ENCODE measurements at regions not wholly inside any gene's neighbourhood (a gene's known extent, or its start where the extent isn't known, plus 50 kb on each side); places are given as distances from the start of the nearest gene placed in this dataset.

DNA sequence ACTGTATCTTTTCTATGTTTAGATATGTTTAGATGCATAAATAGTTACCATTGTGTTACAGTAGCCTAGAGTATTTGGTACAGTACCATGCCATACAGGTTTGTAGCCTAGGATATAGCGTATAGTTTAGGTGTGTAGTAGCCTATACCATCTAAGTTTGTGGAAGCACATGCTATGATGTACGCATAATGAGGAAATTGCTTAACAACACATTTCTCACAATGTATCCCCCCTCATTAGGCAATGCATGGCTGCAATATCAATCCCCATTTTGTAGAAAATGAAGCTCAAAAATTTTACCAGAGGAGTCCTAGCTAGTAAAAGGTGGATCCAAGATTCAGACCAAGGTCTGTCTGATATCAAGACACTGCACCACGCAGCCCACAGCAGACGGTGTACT is 376.4 kb upstream of the NFE2L3 start:
- intact Hi-C loops (cut with DNase I) = no loop called here
- Histone ChIP-seq H3K36me3 (no peaks in the 10 kb centered on the region), H3K4me1 (peaks cover 0 to 26% (median 17%) of the 10 kb centered on the region in 4 donors), H3K27ac (replicated peaks in 1 of 4) (no peak overlapping the region), H3K9me3 (no peaks in the 10 kb centered on the region), H3K27me3 (no peaks in the 10 kb centered on the region), H3K4me3 (no peak overlapping the region)
- no peak for DNase-seq (ENCODE audit: extremely low spot score)
- WGBS = 87% methylated on average over 4 of the region's 4 CpGs
- TF ChIP-seq, protein P1, sequence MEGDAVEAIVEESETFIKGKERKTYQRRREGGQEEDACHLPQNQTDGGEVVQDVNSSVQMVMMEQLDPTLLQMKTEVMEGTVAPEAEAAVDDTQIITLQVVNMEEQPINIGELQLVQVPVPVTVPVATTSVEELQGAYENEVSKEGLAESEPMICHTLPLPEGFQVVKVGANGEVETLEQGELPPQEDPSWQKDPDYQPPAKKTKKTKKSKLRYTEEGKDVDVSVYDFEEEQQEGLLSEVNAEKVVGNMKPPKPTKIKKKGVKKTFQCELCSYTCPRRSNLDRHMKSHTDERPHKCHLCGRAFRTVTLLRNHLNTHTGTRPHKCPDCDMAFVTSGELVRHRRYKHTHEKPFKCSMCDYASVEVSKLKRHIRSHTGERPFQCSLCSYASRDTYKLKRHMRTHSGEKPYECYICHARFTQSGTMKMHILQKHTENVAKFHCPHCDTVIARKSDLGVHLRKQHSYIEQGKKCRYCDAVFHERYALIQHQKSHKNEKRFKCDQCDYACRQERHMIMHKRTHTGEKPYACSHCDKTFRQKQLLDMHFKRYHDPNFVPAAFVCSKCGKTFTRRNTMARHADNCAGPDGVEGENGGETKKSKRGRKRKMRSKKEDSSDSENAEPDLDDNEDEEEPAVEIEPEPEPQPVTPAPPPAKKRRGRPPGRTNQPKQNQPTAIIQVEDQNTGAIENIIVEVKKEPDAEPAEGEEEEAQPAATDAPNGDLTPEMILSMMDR (IDR thresholded peaks at IDR 0.05) = no peak
- TF ChIP-seq POLR2AphosphoS5 (IDR thresholded peaks at IDR 0.05) (no peak), POLR2A (IDR thresholded peaks at IDR 0.05; ENCODE audit: low read depth) (no peak), EP300 (IDR thresholded peaks at IDR 0.05) (no peak)

DNA sequence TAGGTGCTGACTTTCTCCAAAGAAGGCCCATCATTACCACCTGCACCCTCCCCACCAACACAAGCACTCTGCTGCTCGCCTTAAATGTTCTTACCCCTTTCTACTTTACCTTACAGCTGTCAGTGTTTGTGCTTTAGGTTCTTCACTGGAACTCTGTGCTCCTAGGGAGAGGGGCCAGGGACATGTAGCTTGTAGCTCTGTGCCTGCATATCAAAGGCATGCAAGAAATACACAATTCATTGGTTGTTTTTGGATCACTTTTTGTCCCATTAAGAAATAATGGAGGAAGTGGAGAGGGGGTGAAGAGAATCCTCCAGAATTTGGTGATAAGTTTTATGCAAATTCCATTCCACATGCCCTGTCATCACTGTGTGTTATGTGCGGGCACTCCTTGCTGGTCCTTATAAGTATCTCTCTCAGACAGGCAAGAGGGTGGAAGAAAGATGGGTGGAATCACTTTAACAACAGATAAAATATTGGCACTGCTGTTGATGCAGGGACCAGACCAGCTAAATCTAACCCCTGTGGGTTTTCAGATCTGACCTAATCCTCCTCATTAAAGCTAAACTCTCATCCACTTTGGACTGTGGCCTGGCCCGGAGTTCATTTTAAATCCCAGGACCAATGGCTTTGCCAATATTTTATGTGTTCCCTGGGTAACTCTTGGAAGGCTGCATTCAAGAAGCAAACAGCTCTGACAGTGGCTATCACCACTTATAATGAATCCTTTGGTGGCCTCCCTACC is 375.8 kb upstream of the NFE2L3 start:
- Histone ChIP-seq H3K9me3 (no peaks in the 10 kb centered on the region), H3K4me3 (no peak overlapping the region), H3K27ac (replicated peaks in 1 of 4) (peak overlapping the region in 3 of 4 donors; percentile 30 to 38 (median 35)), H3K36me3 (no peaks in the 10 kb centered on the region), H3K4me1 (peaks cover 0 to 20% (median 15%) of the 10 kb centered on the region in 4 donors), H3K27me3 (no peaks in the 10 kb centered on the region)
- peak; percentile 80 for DNase-seq (ENCODE audit: extremely low spot score)
- no peak for TF ChIP-seq POLR2AphosphoS5 (IDR thresholded peaks at IDR 0.05)
- 67% methylated on average over 3 of the region's 3 CpGs for WGBS
- intact Hi-C loops (cut with DNase I) = no loop called here

DNA sequence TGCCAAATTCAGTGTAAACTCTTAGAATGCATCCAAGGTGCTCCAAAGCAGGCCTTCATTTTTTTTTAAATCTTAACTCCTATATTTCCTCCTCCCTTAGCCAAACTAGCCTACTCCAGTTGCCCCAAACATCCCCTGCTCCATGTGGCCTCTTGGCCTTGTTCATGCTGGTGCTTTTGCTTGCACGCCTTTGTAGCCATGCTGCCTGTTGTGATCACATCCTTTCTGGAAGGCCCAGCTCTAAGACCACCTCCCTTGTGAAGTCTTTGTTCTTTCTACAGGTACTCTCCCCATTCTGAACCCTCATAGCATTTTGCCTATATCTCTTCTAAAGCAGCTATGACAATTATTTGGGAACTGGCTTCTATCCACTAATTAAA is 375.3 kb upstream of the NFE2L3 start:
- intact Hi-C loops (cut with DNase I) = no loop called here
- no peaks in the 10 kb centered on the region for H3K9me3 ChIP-seq
- no peaks in the 10 kb centered on the region for H3K36me3 ChIP-seq
- TF ChIP-seq EP300 (IDR thresholded peaks at IDR 0.05) = no peak
- TF ChIP-seq, protein P1 (IDR thresholded peaks at IDR 0.05) = no peak
- TF ChIP-seq POLR2A (IDR thresholded peaks at IDR 0.05; ENCODE audit: low read depth) = no peak
- TF ChIP-seq POLR2AphosphoS5 (IDR thresholded peaks at IDR 0.05) = no peak
- peak overlapping the region in 3 of 4 donors; percentile 30 to 38 (median 35) for H3K27ac ChIP-seq (replicated peaks in 1 of 4)
- peak; percentile 77 for DNase-seq (ENCODE audit: extremely low spot score)
- 82% methylated on average over 1 of the region's 1 CpG for WGBS
- no peaks in the 10 kb centered on the region for H3K27me3 ChIP-seq
- H3K4me1 ChIP-seq = peaks cover 0 to 16% (median 13%) of the 10 kb centered on the region in 4 donors
- no peak overlapping the region for H3K4me3 ChIP-seq

DNA sequence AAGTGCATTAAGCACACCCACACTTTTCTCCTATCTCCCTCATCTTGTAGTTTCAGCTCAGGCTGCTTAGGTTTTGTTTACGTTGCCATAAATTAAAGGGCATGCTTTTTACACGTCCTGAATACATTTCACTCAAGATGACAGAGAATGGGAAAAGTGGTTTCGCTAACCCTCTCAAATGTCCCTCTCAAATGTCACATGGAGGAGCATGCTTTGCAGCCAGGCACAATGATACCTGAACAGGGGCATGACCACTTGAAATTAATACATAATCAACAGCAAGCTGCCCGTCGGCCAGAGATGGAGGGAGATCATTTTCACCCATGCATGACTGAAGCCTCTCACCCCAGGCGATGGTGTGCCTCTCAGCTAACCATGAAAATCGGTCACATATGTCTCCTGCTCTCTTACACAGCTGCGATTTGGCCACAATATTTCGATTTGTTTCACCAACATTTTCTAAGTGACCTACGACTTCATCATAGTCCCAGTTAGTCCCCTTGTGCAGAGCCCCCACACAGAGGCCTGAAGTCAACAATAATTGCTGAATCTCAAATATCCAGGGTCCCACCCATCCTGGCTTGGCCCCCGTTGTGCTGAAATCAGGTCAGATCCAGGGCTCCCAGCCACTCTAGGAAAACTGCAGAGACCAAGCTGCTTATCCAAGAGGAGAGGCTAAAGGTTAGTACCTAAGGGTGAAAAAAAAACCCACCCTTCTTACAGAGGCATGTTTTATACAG is 373.9 kb upstream of the NFE2L3 start:
- Histone ChIP-seq H3K4me1 (peaks cover 0 to 16% (median 13%) of the 10 kb centered on the region in 4 donors), H3K9me3 (no peaks in the 10 kb centered on the region), H3K36me3 (no peaks in the 10 kb centered on the region), H3K4me3 (no peak overlapping the region), H3K27me3 (no peaks in the 10 kb centered on the region), H3K27ac (replicated peaks in 1 of 4) (no peak overlapping the region)
- peak; percentile 42 for DNase-seq (ENCODE audit: extremely low spot score)
- intact Hi-C loops (cut with DNase I) = no loop called here
- WGBS = 69% methylated on average over 11 of the region's 11 CpGs
- TF ChIP-seq POLR2AphosphoS5 (IDR thresholded peaks at IDR 0.05) = no peak
- no peak for TF ChIP-seq POLR2A (IDR thresholded peaks at IDR 0.05; ENCODE audit: low read depth)
- no peak for TF ChIP-seq EP300 (IDR thresholded peaks at IDR 0.05)
- TF ChIP-seq, protein P1 (IDR thresholded peaks at IDR 0.05) = no peak

DNA sequence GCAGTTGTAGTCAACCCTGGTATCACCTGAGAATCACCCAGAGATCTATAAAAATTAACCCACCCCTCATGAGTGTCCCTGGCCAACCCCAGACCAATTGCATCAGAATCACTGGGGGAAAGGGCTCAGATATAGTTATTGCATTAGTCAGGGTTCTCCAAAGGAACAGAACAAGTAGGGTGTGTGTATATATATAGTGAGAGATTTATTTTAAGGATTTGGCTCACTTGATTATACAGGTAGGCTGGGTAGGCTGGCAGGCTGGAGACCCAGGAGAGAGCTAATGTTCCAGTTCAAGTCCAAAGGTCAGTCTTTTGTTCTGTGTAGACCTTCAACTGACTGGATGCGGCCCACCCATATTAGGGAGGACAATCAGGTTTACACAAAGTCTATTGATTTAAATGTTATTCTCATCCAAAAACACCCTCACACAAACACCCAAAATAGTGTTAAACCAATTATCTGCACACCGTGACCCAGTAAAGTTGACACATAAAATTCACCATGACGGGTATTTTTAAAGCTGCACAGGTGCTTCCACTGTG is 372.9 kb upstream of the NFE2L3 start:
- Histone ChIP-seq H3K4me1 (peaks cover 0 to 16% (median 13%) of the 10 kb centered on the region in 4 donors), H3K4me3 (no peak overlapping the region), H3K27ac (replicated peaks in 1 of 4) (no peak overlapping the region), H3K9me3 (no peaks in the 10 kb centered on the region), H3K27me3 (no peaks in the 10 kb centered on the region), H3K36me3 (no peaks in the 10 kb centered on the region)
- WGBS = 100% methylated on average over 3 of the region's 3 CpGs
- TF ChIP-seq EP300 (IDR thresholded peaks at IDR 0.05) (no peak), POLR2A (IDR thresholded peaks at IDR 0.05; ENCODE audit: low read depth) (no peak), POLR2AphosphoS5 (IDR thresholded peaks at IDR 0.05) (no peak)
- TF ChIP-seq, protein P1 (IDR thresholded peaks at IDR 0.05) = no peak
- intact Hi-C loops (cut with DNase I) = no loop called here
- DNase-seq (ENCODE audit: extremely low spot score) = peak; percentile 45
